Glutamatergic neuron (in vitro differentiated cells): ENCODE measurements at regions not wholly inside any gene's neighbourhood (a gene's known extent, or its start where the extent isn't known, plus 50 kb on each side); places are given as distances from the start of the nearest gene placed in this dataset.

Experiments used
- DNase-seq: peaks from one replicate; pipeline ENCODE4 v3.0.0; 2022
- H3K27ac Mint-ChIP-seq: one replicate; pipeline ENCODE4 v1.8.0; 2020; ENCODE audit warnings: mild to moderate bottlenecking, mixed read lengths, inconsistent platforms; ENCODE audit not compliant: unreplicated experiment
- H3K27me3 Mint-ChIP-seq: one replicate; pipeline ENCODE4 v1.8.0; 2020; ENCODE audit warnings: mild to moderate bottlenecking, moderate library complexity, mixed read lengths, inconsistent platforms; ENCODE audit not compliant: unreplicated experiment
- H3K36me3 Mint-ChIP-seq: one replicate; pipeline ENCODE4 v1.8.0; 2020; ENCODE audit warnings: mild to moderate bottlenecking, mixed read lengths, inconsistent platforms; ENCODE audit not compliant: unreplicated experiment
- H3K4me1 Mint-ChIP-seq: one replicate; pipeline ENCODE4 v1.8.0; 2020; ENCODE audit warnings: mild to moderate bottlenecking, low read depth, mixed read lengths, inconsistent platforms; ENCODE audit not compliant: unreplicated experiment
- H3K4me3 Mint-ChIP-seq: one replicate; pipeline ENCODE4 v1.8.0; 2020; ENCODE audit warnings: mild to moderate bottlenecking, mixed read lengths, inconsistent platforms; ENCODE audit not compliant: unreplicated experiment
- H3K9me3 Mint-ChIP-seq: one replicate; pipeline ENCODE4 v1.8.0; 2020; ENCODE audit warnings: mild to moderate bottlenecking, moderate library complexity, mixed read lengths, inconsistent platforms; ENCODE audit not compliant: unreplicated experiment
- CTCF ChIP-seq: fragments of 200-600 bp; sonication (generic); IDR thresholded peaks from one replicate; pipeline ENCODE4 v1.5.0; 2021; ENCODE audit not compliant: partially characterized antibody, unreplicated experiment

GRCh38 chr12:93019212-93019927 lies 90.3 kb upstream of the EEA1 start:
- H3K27ac Mint-ChIP-seq = no peak overlapping the region
- no peak for DNase-seq
- H3K9me3 Mint-ChIP-seq = no peaks in the 10 kb centered on the region
- no peaks in the 10 kb centered on the region for H3K27me3 Mint-ChIP-seq
- H3K4me3 Mint-ChIP-seq = no peak overlapping the region
- H3K4me1 Mint-ChIP-seq = no peaks in the 10 kb centered on the region
- H3K36me3 Mint-ChIP-seq = no peaks in the 10 kb centered on the region
- TF ChIP-seq CTCF = no peak

- H3K27ac Mint-ChIP-seq = no peak overlapping the region
- no peak for TF ChIP-seq CTCF
- H3K4me3 Mint-ChIP-seq = no peak overlapping the region
- H3K36me3 Mint-ChIP-seq = no peaks in the 10 kb centered on the region
- DNase-seq = no peak
- no peaks in the 10 kb centered on the region for H3K9me3 Mint-ChIP-seq
- H3K4me1 Mint-ChIP-seq = no peaks in the 10 kb centered on the region
- no peaks in the 10 kb centered on the region for H3K27me3 Mint-ChIP-seq
These were observed 91.0 kb upstream of the EEA1 start for GRCh38 chr12:93019975-93020630.

GRCh38 chr12:93020631-93021597 lies 91.8 kb upstream of the EEA1 start:
- no peaks in the 10 kb centered on the region for H3K9me3 Mint-ChIP-seq
- H3K27ac Mint-ChIP-seq = no peak overlapping the region
- H3K4me1 Mint-ChIP-seq = no peaks in the 10 kb centered on the region
- H3K36me3 Mint-ChIP-seq = no peaks in the 10 kb centered on the region
- no peak for DNase-seq
- H3K27me3 Mint-ChIP-seq = no peaks in the 10 kb centered on the region
- H3K4me3 Mint-ChIP-seq = no peak overlapping the region
- TF ChIP-seq CTCF = no peak

DNA sequence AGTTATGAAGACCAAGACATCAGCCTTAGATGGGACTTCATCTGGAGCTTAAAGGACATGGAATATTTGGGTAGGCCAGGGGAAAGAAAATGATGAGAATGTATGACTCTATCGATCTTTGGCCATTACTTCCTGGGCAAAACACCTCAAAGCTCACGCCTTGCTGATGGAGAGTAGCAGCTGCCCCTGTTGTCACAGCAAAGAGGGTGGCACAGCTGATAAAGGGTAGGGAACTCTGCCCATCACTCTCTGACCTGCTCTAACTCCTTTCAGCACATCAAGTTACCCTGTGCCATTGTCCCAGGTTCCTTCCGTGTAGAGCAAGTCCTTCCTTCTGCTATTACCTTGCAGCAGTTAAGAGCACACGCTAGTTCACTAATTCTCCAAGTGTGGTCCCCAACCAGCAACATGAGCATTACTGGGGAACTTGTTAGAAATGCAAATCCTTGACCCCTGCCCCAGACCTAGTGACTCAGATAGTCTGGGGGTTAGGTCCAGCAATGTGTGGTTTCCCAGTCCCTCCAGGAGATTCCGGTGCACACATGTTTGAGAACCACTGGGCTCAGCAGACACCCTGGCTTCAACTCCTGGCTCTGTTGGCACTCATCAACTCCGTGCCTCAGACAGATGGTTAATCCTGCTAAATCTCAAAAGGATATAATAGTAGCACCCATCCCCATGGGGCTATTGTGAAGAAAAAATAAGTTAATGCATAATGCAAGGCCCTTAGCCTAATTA lies 93.7 kb upstream of the EEA1 start:
- Mint-ChIP-seq H3K27ac (no peak overlapping the region), H3K4me3 (no peak overlapping the region), H3K27me3 (no peaks in the 10 kb centered on the region), H3K9me3 (no peaks in the 10 kb centered on the region), H3K4me1 (peaks cover 8% of the 10 kb centered on the region), H3K36me3 (no peaks in the 10 kb centered on the region)
- no peak for TF ChIP-seq CTCF
- DNase-seq = no peak
